ENCODE measurements at regions not wholly inside any gene's neighbourhood (a gene's known extent, or its start where the extent isn't known, plus 50 kb on each side); places are given as distances from the start of the nearest gene placed in this dataset.

DNA sequence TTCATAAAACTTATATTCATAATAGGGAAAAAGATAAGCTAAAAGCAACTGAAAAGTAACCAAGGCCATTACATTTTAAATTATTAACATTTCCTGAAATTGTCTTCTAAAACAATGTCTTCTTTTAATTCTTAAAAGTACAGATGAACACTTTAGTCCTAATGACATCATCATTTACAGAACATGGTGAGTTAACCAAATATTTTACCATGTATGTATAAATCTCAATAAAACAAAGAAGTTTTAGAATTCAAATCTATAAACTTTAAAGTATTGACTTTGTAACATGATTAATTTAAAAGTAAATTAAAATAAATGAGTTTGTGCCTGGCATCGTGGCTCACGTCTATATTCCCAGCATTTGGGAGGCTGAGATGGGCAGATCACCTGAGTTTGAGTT, 125.9 kb upstream of the PRSS16 start:
- H4K5ac ChIP-seq (ENCODE audit: low read depth, low read length), result no peak overlapping the region
- dilution Hi-C loops (cut with HindIII; ENCODE audit: low sequenced_read_pairs, unreplicated experiment), result no loop called here
- no peaks in the 10 kb centered on the region for H3K79me1 ChIP-seq (ENCODE audit: low read depth in 1 of 2, low read length in 2 of 2)
- H3K18ac ChIP-seq (ENCODE audit: low read depth, low read length), result no peak overlapping the region
- no peak overlapping the region for H2BK15ac ChIP-seq (ENCODE audit: low read depth, low read length)
- H4K8ac ChIP-seq (ENCODE audit: low read depth in 2 of 2, low read length in 2 of 2), result no peak overlapping the region
- H3K36me3 ChIP-seq (ENCODE audit: control insufficient read depth, insufficient read depth, low read length), result no peaks in the 10 kb centered on the region
- H2AFZ ChIP-seq (replicated peaks; ENCODE audit: low read length, poor library complexity), result no peak overlapping the region
- DNase-seq (no peak), ATAC-seq (ENCODE audit: low read depth) (no peak)
- H4K91ac ChIP-seq (ENCODE audit: insufficient read depth, low read depth, low read length), result no peak overlapping the region
- no peak overlapping the region for H3K23ac ChIP-seq (ENCODE audit: low read depth, low read length)
- no TSS peak for BruUV-seq (replicated peaks)
- ChIA-PET CTCF (no interaction called here), POLR2A (ENCODE audit: unreplicated experiment) (no interaction called here)
- no peak overlapping the region for H2BK20ac ChIP-seq (ENCODE audit: low read depth, low read length)
- H3K9ac ChIP-seq (ENCODE audit: low read depth, low read length), result no peak overlapping the region
- TF ChIP-seq RFX5 (IDR thresholded peaks at IDR 0.05; ENCODE audit: low read depth, low read length) (no peak), MXI1 (IDR thresholded peaks at IDR 0.05; ENCODE audit: borderline replicate concordance, low read depth, low read length) (no peak), SMC3 (IDR thresholded peaks at IDR 0.05; ENCODE audit: low read depth, low read length) (no peak), FOS (IDR thresholded peaks at IDR 0.05; ENCODE audit: low read depth, low read length) (no peak), NFE2L2 (IDR thresholded peaks at IDR 0.05; ENCODE audit: low read depth, low read length) (no peak), RCOR1 (IDR thresholded peaks at IDR 0.05; ENCODE audit: insufficient replicate concordance, low read length) (no peak), MAZ (IDR thresholded peaks at IDR 0.05; ENCODE audit: borderline replicate concordance, low read depth, low read length) (no peak), RAD21 (IDR thresholded peaks at IDR 0.05; ENCODE audit: low read length) (no peak), BHLHE40 (IDR thresholded peaks at IDR 0.05; ENCODE audit: low read depth, low read length) (no peak)
- TF ChIP-seq, protein P1, sequence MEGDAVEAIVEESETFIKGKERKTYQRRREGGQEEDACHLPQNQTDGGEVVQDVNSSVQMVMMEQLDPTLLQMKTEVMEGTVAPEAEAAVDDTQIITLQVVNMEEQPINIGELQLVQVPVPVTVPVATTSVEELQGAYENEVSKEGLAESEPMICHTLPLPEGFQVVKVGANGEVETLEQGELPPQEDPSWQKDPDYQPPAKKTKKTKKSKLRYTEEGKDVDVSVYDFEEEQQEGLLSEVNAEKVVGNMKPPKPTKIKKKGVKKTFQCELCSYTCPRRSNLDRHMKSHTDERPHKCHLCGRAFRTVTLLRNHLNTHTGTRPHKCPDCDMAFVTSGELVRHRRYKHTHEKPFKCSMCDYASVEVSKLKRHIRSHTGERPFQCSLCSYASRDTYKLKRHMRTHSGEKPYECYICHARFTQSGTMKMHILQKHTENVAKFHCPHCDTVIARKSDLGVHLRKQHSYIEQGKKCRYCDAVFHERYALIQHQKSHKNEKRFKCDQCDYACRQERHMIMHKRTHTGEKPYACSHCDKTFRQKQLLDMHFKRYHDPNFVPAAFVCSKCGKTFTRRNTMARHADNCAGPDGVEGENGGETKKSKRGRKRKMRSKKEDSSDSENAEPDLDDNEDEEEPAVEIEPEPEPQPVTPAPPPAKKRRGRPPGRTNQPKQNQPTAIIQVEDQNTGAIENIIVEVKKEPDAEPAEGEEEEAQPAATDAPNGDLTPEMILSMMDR (conservative IDR thresholded peaks at IDR 0.05; ENCODE audit: low read depth, low read length), result no peak
- peaks cover under 1% of the 10 kb centered on the region; the same call in 1 of the 2 replicates for H3K4me1 ChIP-seq (ENCODE audit: control insufficient read depth, insufficient read depth, low read length)
- no peak overlapping the region for H2AK9ac ChIP-seq (replicated peaks; ENCODE audit: low read depth, low read length, poor library complexity)
- WGBS, 2 experiments (ENCODE audit: extremely low coverage in 2 of 2, insufficient read length in 1 of 2), result no CpG with 5 or more reads among the region's 2 CpGs
- H3K9me3 ChIP-seq (ENCODE audit: control insufficient read depth, insufficient read depth, low read length), result no peaks in the 10 kb centered on the region
- H2AK5ac ChIP-seq (ENCODE audit: low read depth, low read length), result no peak overlapping the region
- H4K20me1 ChIP-seq (ENCODE audit: insufficient read depth, low read length), result no peaks in the 10 kb centered on the region
- no peak overlapping the region for H3K27ac ChIP-seq (ENCODE audit: insufficient read depth, low read length)
- no peak overlapping the region for H3K14ac ChIP-seq (replicated peaks; ENCODE audit: low read depth, low read length)
- intact Hi-C loops (cut with micrococcal nuclease), result no loop called here
- H2BK5ac ChIP-seq (ENCODE audit: low read depth, low read length, poor library complexity, severe bottlenecking), result no peak overlapping the region
- H3K9me1 ChIP-seq (ENCODE audit: insufficient read depth, low read length), result no peaks in the 10 kb centered on the region
- H3K4ac ChIP-seq (ENCODE audit: low read depth, low read length), result no peak overlapping the region
- no peak overlapping the region for H3K4me3 ChIP-seq (ENCODE audit: insufficient read depth, low read depth, low read length)
- in situ Hi-C loops (cut with MboI; ENCODE audit: low sequenced_read_pairs), result no loop called here
- no peak overlapping the region for H3K4me2 ChIP-seq (ENCODE audit: low read depth, low read length)
- no peak overlapping the region for H3K56ac ChIP-seq (ENCODE audit: extremely low read depth, insufficient read depth, low read length)
- no peaks in the 10 kb centered on the region for H3K27me3 ChIP-seq (ENCODE audit: control insufficient read depth, insufficient read depth, low read length)
- no peak overlapping the region for H2BK120ac ChIP-seq (ENCODE audit: low read depth, low read length)

All from IMR-90 (cell line).